DND-41 (cell line): ENCODE measurements at regions not wholly inside any gene's neighbourhood (a gene's known extent, or its start where the extent isn't known, plus 50 kb on each side); places are given as distances from the start of the nearest gene placed in this dataset.

Source experiments
- CTCF ChIP-seq: IDR thresholded peaks from 2 replicates; pipeline ENCODE4 v1.5.1; 2012; ENCODE audit warnings: borderline replicate concordance, low read length, moderate library complexity, mild to moderate bottlenecking; ENCODE audit not compliant: poor library complexity, severe bottlenecking; ENCODE audit errors: extremely low read depth
- EZH2 ChIP-seq: IDR thresholded peaks from 3 replicates; pipeline ENCODE4 v1.6.1; 2012; ENCODE audit warnings: borderline replicate concordance, low read depth, mild to moderate bottlenecking, moderate library complexity, low read length, inconsistent platforms; ENCODE audit not compliant: severe bottlenecking

- TF ChIP-seq CTCF (no peak), EZH2 (no peak)
These were observed 50.0 kb upstream of the ACMSD start for GRCh38 chr2:134788417-134788816.
